ENCODE measurements at regions not wholly inside any gene's neighbourhood (a gene's known extent, or its start where the extent isn't known, plus 50 kb on each side); places are given as distances from the start of the nearest gene placed in this dataset.
A peak's percentile ranks its signal among the peaks of the same experiment; 100 is the strongest.

DNA sequence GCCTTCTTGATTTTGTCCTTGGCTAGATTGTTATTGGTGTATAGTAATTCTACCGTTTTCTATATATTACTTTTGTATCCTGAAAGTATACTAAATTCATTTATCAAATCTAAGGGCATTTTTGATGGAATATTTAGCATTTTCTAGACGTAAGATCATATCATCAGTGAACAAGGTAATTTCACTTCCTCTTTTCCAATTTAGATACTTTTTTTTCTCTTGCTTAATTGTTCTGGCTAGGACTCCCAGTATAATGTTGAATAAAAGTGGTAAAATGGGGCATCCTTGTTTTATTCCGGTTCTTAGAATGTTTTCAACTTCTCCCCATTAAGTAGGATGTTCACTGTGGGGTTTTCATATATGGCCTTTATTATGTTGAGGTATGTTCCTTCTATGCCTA lies 260.7 kb downstream of the POLR1F start:
- no peak for DNase-seq (ENCODE audit: low spot score)

GRCh38 chr7:19442016-19442785 lies 266.6 kb downstream of the POLR1F start:
- DNase-seq (ENCODE audit: low spot score): peak; percentile 15

DNA sequence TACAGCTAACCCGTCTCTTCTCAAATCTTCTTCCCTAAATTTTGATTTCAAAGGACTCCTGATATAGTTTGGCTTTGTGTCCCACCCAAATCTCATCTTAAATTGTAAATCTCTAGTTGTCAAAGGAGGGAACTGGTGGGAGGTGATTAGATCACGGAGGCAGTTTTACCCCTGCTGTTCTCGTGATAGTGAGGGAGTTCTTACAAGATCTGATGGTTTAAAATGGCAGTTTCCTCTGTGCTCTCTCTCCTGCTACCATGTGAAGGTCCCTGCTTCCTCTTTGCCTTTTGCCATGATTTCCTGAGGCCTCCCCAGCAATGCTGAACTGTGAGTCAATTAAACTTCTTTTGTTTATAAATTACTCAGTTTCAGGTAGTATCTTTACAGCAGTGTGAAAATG lies 269.3 kb downstream of the POLR1F start:
- no peak for DNase-seq (ENCODE audit: low spot score)

DNA sequence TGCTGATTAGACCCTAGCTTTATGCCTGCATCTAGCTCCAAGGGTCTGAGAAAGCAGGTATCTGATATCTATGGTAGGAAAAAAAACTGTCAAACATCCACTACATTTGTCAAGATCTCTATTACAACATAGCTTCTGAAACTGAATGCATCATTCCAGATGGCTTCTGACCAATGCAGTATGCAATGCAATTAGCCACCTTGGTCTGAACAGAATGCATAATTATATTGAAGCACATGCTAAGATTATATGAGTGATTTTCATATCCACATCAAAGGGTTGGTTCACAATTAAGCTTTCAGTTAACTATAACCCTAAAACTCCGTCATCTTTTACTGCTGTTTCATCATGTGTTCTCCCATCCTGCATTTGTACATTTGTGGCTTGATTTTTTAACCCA lies 271.4 kb downstream of the POLR1F start:
- no peak for DNase-seq (ENCODE audit: low spot score)

DNA sequence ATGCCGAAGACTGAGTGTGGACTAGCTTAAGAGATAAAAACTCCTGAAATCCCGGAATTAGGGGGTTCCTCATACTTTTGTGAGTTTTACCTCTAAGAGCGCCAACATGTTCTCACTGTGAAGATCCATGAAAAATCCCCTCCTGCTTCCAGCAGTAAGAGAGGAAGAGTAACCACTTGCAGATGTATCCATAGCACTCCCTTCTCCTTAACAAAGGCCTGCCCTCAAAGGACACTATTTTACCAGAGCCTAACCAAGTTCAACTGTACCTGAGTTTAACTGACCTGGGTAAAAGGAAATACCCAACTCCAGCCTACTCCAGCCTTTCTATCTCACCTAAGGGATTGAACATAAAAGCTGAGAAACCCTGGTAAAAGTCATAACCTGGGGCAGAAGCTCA lies 280.9 kb downstream of the POLR1F start:
- DNase-seq (ENCODE audit: low spot score): no peak

DNA sequence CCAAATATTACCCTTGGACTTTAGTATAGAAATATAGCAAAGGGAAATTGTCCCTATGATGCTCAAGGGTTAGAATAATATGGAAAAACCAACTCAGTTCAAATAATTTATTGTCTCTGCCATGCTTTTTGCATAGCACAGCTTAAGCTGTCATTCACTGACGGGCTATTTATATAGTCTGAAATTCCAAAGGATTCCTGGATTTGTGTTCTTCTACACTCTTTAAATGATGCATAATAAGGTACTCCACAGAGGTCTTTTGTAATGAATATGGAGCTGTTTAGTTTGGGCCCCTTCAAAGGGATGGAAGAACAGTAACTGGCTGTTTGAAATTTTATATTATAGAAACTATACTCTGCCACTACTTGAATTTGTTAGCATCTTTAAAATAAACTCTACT lies 276.6 kb upstream of the FERD3L start:
- DNase-seq (ENCODE audit: low spot score): no peak

DNA sequence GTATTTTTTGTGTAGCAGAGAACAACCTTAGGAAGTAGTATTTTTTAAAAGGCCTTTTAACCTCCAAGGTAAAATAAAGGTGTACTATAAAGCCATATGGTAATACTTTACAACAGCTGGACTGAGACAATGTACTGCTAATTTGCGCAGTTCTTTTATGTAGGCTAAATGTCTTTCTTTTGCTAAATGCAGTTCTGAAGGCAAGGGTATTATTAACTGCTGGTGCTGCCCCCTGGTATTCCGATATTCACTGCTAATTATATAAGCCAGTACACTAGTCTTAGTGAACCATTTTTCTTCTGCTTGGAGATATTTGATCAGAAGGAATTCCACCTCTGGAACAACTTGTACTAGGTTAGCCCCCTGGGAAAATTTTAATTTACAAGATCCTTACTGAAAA lies 272.0 kb upstream of the FERD3L start:
- DNase-seq (ENCODE audit: low spot score): no peak

GRCh38 chr7:19415123-19415522 lies 269.9 kb upstream of the FERD3L start:
- DNase-seq (ENCODE audit: low spot score): no peak

GRCh38 chr7:19413443-19413965 lies 268.3 kb upstream of the FERD3L start:
- DNase-seq (ENCODE audit: low spot score): no peak

- DNase-seq (ENCODE audit: low spot score): no peak
Measured at GRCh38 chr7:19410691-19411090, 265.5 kb upstream of the FERD3L start.

- no peak for DNase-seq (ENCODE audit: low spot score)
Measured at GRCh38 chr7:19410106-19410505, 264.9 kb upstream of the FERD3L start.

DNA sequence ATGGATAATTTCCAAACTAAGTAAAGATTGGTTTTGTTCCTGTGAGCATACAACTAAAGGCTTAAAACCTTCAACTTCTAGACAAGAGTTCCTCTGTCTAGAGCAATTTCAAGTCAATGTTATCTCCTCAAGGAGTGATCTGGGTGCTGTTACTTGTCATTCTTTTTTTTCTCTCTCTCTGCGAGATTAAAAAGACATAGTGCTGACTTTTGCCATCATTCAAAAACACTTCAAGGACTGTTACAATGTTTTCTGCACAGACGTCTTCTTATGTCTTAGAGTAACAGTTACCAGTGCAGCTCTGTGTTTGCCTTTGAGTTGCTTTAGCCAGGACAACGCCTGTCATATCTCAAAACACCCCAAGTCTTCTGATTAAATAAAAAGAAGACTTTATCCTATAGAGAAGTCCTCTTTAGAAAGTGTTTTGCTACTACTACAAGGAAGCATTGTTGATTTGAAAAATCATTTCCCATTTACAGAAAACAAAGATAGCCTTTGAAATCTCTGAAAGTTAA lies 263.5 kb upstream of the FERD3L start:
- DNase-seq (ENCODE audit: low spot score): no peak

- DNase-seq (ENCODE audit: low spot score): no peak
Measured at GRCh38 chr7:19407270-19407669, 262.0 kb upstream of the FERD3L start.

GRCh38 chr7:19405541-19405940 lies 260.3 kb upstream of the FERD3L start:
- no peak for DNase-seq (ENCODE audit: low spot score)

GRCh38 chr7:19404912-19405329 lies 259.7 kb upstream of the FERD3L start:
- DNase-seq (ENCODE audit: low spot score): no peak

- no peak for DNase-seq (ENCODE audit: low spot score)
Measured at GRCh38 chr7:19403691-19404090, 258.5 kb upstream of the FERD3L start.

DNA sequence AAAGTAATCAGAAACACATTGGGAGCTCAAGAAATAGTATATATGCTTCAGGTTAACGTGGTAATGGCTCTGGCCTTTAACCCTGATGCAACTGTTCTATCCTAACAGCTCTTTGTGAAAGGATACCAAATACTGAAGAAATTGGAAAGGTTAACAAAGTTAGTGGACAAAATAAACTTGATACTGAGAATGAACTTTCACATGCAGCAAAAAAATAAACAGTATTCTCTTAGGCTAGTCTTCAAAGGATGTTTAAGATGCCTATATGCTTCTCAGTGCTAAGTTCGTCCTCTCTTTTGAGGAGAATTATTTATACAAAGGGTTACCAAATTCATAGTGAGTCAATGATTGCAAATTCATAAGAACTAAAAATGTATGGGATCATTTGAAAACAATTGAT lies 256.2 kb upstream of the FERD3L start:
- DNase-seq (ENCODE audit: low spot score): no peak

DNA sequence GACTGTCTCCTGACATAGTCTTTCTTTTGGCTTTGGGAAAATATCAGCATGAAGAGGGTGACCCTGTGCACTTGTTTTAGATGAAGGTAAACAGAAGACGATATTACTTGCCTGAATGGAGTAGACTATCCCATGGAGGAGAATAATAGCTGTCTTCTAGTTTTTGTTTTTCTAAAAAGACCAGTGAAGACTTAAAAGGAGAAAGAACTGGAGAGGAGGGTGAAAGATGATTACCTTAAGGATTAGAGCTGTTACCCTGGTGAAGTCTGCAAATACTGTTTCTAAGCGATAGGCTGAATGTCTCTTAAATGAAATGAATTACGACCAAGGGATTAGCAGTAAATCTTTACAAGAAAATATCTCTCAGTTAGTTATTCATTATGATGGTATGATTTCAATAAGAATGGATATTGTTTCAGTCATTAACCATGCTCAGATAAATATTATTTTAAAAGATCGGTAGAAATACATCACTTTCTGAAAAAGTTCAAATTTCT lies 255.6 kb upstream of the FERD3L start:
- no peak for DNase-seq (ENCODE audit: low spot score)

GRCh38 chr7:19397911-19398310 lies 252.7 kb upstream of the FERD3L start:
- DNase-seq (ENCODE audit: low spot score): no peak

DNA sequence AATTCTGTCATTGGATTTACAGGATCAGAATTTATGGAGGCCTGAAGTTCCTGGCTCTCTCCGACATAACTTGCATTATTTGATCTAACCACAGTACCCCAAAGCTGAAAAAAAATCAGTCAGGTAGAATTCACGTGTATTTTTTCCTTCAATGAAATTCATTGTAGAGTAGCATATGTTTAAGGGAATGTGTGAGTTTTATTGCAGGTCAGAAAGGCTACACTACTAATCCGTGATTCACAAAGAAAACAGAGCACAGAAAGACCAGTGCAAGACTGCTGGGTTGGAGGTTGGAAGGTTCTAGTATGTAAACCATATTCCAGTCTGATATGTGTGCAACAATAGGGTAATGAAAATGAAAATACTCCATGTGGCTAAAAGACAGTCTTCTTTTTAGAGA lies 247.0 kb upstream of the FERD3L start:
- no peak for DNase-seq (ENCODE audit: low spot score)

DNA sequence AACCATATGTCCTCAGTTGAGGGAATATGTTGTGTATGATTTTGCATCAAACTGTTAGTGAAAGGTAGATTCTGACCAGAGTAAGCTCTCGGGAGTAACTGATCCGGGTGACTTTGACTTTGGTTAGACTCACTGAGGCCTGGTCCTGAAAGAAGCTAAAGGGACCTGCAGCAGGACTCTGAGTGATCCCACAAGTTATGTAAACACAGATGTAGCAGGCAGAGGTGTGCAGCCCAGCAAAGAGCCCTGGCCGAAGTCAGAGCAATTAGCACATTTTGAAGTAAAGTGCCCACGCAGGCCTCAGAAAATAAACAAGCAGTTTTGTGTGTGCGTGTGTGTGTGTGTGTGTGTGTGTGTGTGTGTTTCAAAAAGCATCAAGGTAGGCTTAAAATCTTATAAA lies 245.6 kb upstream of the FERD3L start:
- no peak for DNase-seq (ENCODE audit: low spot score)

GRCh38 chr7:19381321-19381720 lies 236.1 kb upstream of the FERD3L start:
- DNase-seq (ENCODE audit: low spot score): no peak

- no peak for DNase-seq (ENCODE audit: low spot score)
Measured at GRCh38 chr7:19378345-19378714, 233.1 kb upstream of the FERD3L start.
